ENCODE measurements at regions not wholly inside any gene's neighbourhood (a gene's known extent, or its start where the extent isn't known, plus 50 kb on each side); places are given as distances from the start of the nearest gene placed in this dataset.

- H3K9ac ChIP-seq (ENCODE audit: low read depth, low read length), result no peak overlapping the region
- no peak overlapping the region for H3K4me3 ChIP-seq (ENCODE audit: low read depth in 1 of 2, low read length in 2 of 2)
- no peaks in the 10 kb centered on the region for H3K79me2 ChIP-seq (ENCODE audit: insufficient read depth, low read length)
- no peaks in the 10 kb centered on the region for H3K4me1 ChIP-seq (ENCODE audit: insufficient read depth, low read length)
- H3K27me3 ChIP-seq (ENCODE audit: insufficient read depth, low read length, poor library complexity), result no peaks in the 10 kb centered on the region
- DNase-seq (no peak), ATAC-seq (ENCODE audit: insufficient read depth, low read depth) (no peak)
- no peaks in the 10 kb centered on the region for H4K20me1 ChIP-seq (ENCODE audit: insufficient read depth, low read length)
- H3K4me2 ChIP-seq (ENCODE audit: insufficient read depth, low read length), result no peak overlapping the region
- no peak overlapping the region for H2AFZ ChIP-seq (ENCODE audit: low read depth, low read length)
- no peak overlapping the region for H3K27ac ChIP-seq (ENCODE audit: low read length)
- no peaks in the 10 kb centered on the region for H3K9me3 ChIP-seq (ENCODE audit: insufficient read depth, low read length, severe bottlenecking)
- TF ChIP-seq CTCF (IDR thresholded peaks at IDR 0.05; ENCODE audit: borderline replicate concordance, extremely low read depth, low read length, poor library complexity, severe bottlenecking), result no peak
- no peak for TF ChIP-seq EZH2 (IDR thresholded peaks at IDR 0.05; ENCODE audit: borderline replicate concordance, low read depth, low read length, severe bottlenecking)
- H3K36me3 ChIP-seq (ENCODE audit: insufficient read depth, low read length), result no peaks in the 10 kb centered on the region
Observed at GRCh38 chr10:42940487-42941294, 136.2 kb upstream of the RET start.

- no peak overlapping the region for H3K9ac ChIP-seq (ENCODE audit: low read depth, low read length)
- H3K27ac ChIP-seq (ENCODE audit: low read length), result no peak overlapping the region
- H3K27me3 ChIP-seq (ENCODE audit: insufficient read depth, low read length, poor library complexity), result no peaks in the 10 kb centered on the region
Observed at GRCh38 chr10:42941295-42941644, 135.6 kb upstream of the RET start.

GRCh38 chr10:42941790-42942189 is 135.1 kb upstream of the RET start:
- Histone ChIP-seq H3K79me2 (ENCODE audit: insufficient read depth, low read length) (no peaks in the 10 kb centered on the region), H3K4me3 (ENCODE audit: low read depth in 1 of 2, low read length in 2 of 2) (no peak overlapping the region), H3K9me3 (ENCODE audit: insufficient read depth, low read length, severe bottlenecking) (no peaks in the 10 kb centered on the region), H4K20me1 (ENCODE audit: insufficient read depth, low read length) (no peaks in the 10 kb centered on the region), H3K27me3 (ENCODE audit: insufficient read depth, low read length, poor library complexity) (no peaks in the 10 kb centered on the region), H2AFZ (ENCODE audit: low read depth, low read length) (no peak overlapping the region), H3K4me2 (ENCODE audit: insufficient read depth, low read length) (no peak overlapping the region), H3K36me3 (ENCODE audit: insufficient read depth, low read length) (no peaks in the 10 kb centered on the region), H3K4me1 (ENCODE audit: insufficient read depth, low read length) (no peaks in the 10 kb centered on the region), H3K9ac (ENCODE audit: low read depth, low read length) (no peak overlapping the region), H3K27ac (ENCODE audit: low read length) (no peak overlapping the region)
- no peak for ATAC-seq (ENCODE audit: insufficient read depth, low read depth)
- no peak for DNase-seq
- TF ChIP-seq EZH2 (IDR thresholded peaks at IDR 0.05; ENCODE audit: borderline replicate concordance, low read depth, low read length, severe bottlenecking) (no peak), CTCF (IDR thresholded peaks at IDR 0.05; ENCODE audit: borderline replicate concordance, extremely low read depth, low read length, poor library complexity, severe bottlenecking) (no peak)

More at GRCh38 chr10:42941295-42941644, 135.6 kb upstream of the RET start:
- no peaks in the 10 kb centered on the region for H4K20me1 ChIP-seq (ENCODE audit: insufficient read depth, low read length)
- no peak overlapping the region for H2AFZ ChIP-seq (ENCODE audit: low read depth, low read length)
- H3K36me3 ChIP-seq (ENCODE audit: insufficient read depth, low read length), result no peaks in the 10 kb centered on the region
- no peaks in the 10 kb centered on the region for H3K4me1 ChIP-seq (ENCODE audit: insufficient read depth, low read length)
- no peak overlapping the region for H3K4me3 ChIP-seq (ENCODE audit: low read depth in 1 of 2, low read length in 2 of 2)
- TF ChIP-seq CTCF (IDR thresholded peaks at IDR 0.05; ENCODE audit: borderline replicate concordance, extremely low read depth, low read length, poor library complexity, severe bottlenecking), result no peak
- no peak for TF ChIP-seq EZH2 (IDR thresholded peaks at IDR 0.05; ENCODE audit: borderline replicate concordance, low read depth, low read length, severe bottlenecking)
- no peaks in the 10 kb centered on the region for H3K9me3 ChIP-seq (ENCODE audit: insufficient read depth, low read length, severe bottlenecking)
- no peaks in the 10 kb centered on the region for H3K79me2 ChIP-seq (ENCODE audit: insufficient read depth, low read length)
- no peak for DNase-seq
- no peak overlapping the region for H3K4me2 ChIP-seq (ENCODE audit: insufficient read depth, low read length)
- no peak for ATAC-seq (ENCODE audit: insufficient read depth, low read depth)

Data from DND-41 (cell line).